Omental fat pad (tissue), 3 donors: ENCODE measurements at regions not wholly inside any gene's neighbourhood (a gene's known extent, or its start where the extent isn't known, plus 50 kb on each side); places are given as distances from the start of the nearest gene placed in this dataset.
"Not testable (repeated sequence)": the region's sequence is repeated elsewhere in the genome, so short reads cannot be mapped to it uniquely, and the experiment has no call there.

Source experiments
- ATAC-seq: fragments of 150-250 bp; one replicate; pipeline ENCODE4 v1.9.1; 2016; ENCODE audit warnings: mild to moderate bottlenecking, moderate library complexity; ENCODE audit not compliant: low FRiP score
- DNase-seq: peaks from one replicate; pipeline ENCODE4 v3.0.0-alpha.2; 2019; ENCODE audit warnings: low spot score
- CTCF ChIP-seq, 3 donors: fragments of 450-650 bp; IDR thresholded peaks; one replicate each; pipeline ENCODE4 v1.5.1; 2016 to 2017; ENCODE audit warnings: antibody characterized with exemption in 3 of 3, mild to moderate bottlenecking in 3 of 3, moderate library complexity in 2 of 3

- ATAC-seq (no peak), DNase-seq (no peak)
- TF ChIP-seq CTCF (IDR thresholded peaks at IDR 0.05) = no peak
Observed at GRCh38 chr6:50541941-50542340, 171.4 kb upstream of the TFAP2D start.

GRCh38 chr6:50543666-50544065 is 169.7 kb upstream of the TFAP2D start:
- DNase-seq (no peak), ATAC-seq (no peak)
- no peak for TF ChIP-seq CTCF (IDR thresholded peaks at IDR 0.05)

GRCh38 chr6:50549026-50549425 is 164.3 kb upstream of the TFAP2D start:
- ATAC-seq = no peak
- no peak for DNase-seq
- no peak for TF ChIP-seq CTCF (IDR thresholded peaks at IDR 0.05)

GRCh38 chr6:50549475-50549874 is 163.9 kb upstream of the TFAP2D start:
- TF ChIP-seq CTCF (IDR thresholded peaks at IDR 0.05) = no peak
- no peak for DNase-seq

GRCh38 chr6:50555982-50556381 is 157.3 kb upstream of the TFAP2D start:
- DNase-seq = no peak
- ATAC-seq = no peak
- no peak for TF ChIP-seq CTCF (IDR thresholded peaks at IDR 0.05)

More at GRCh38 chr6:50549475-50549874, 163.9 kb upstream of the TFAP2D start:
- no peak for ATAC-seq

GRCh38 chr6:50565004-50565403 is 148.3 kb upstream of the TFAP2D start:
- no peak for ATAC-seq
- TF ChIP-seq CTCF (IDR thresholded peaks at IDR 0.05) = no peak

GRCh38 chr6:50571230-50571629 is 142.1 kb upstream of the TFAP2D start:
- not testable (repeated sequence) for ATAC-seq, DNase-seq

More at GRCh38 chr6:50565004-50565403, 148.3 kb upstream of the TFAP2D start:
- no peak for DNase-seq
